SIG-M5 treated with dmso at 0.1 percent for 504 hours (cell line): ENCODE measurements at regions not wholly inside any gene's neighbourhood (a gene's known extent, or its start where the extent isn't known, plus 50 kb on each side); places are given as distances from the start of the nearest gene placed in this dataset.
"Not testable (repeated sequence)": the region's sequence is repeated elsewhere in the genome, so short reads cannot be mapped to it uniquely, and the experiment has no call there.

ENCODE experiments used
- DNase-seq: peaks from one replicate; lab custom pipeline; 2025; ENCODE audit not compliant: unreplicated experiment; lab: John Stamatoyannopoulos, UW

- not testable (repeated sequence) for DNase-seq
Observed at GRCh38 chrX:35221391-35221790, 278.8 kb downstream of the FAM47B start.

GRCh38 chrX:35244088-35244741 lies 301.6 kb downstream of the FAM47B start:
- no peak for DNase-seq

DNA sequence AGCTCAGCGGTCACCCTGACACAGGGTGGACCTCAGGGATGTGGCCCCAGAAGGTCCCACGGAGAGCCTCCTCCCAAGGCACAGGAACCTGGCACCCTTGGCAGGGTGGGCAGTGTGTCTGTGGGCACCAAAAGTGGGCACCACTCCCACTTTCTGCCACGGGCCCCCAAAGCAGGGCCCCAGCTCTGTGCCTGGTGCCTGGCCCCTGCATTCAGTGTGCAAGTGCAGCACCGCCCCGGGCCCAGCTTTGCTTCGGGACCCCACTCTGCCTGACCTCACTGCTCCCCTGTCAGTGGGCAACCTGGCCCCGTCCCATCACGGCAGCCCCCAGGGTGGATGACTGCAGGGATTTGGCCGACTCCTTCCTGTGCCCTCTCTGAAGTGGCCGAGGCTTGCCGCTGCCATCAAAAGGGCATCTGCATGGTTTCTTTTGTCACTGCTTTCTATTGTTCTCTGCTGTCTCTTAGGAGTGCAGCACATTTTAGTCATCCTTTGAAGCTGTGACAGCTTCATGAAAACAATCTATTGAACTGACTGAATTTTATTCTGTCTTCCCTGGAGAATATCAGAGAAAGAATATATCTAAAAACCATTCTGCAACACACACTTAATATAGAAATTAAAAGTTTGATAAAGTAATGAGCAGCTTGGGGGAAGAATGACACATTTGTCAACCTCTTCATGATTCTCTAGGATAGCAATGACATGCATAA lies 302.4 kb downstream of the FAM47B start:
- DNase-seq = no peak

GRCh38 chrX:35251226-35251625 lies 308.6 kb downstream of the FAM47B start:
- DNase-seq = no peak

GRCh38 chrX:35276115-35276514 lies 333.5 kb downstream of the FAM47B start:
- no peak for DNase-seq

- no peak for DNase-seq
Observed at GRCh38 chrX:35285289-35285962, 342.8 kb downstream of the FAM47B start.

DNA sequence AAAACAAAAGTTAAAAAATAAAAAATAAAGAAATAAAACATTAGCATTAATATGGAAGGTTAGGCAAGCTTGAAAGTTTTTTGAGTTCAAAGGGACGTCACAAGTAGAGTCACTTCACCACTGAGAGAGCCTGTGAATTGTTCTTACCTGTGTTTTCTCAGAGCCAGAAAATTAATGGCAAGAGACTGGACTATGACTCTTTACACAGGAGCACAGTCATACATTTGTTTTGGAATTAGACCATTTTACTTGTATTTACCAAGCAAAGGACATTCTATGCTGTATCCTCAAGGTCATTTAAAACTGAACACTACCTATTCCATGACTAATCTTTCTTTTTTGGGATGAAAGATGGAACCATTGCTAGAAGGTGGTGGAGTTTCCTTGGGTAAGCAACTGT lies 346.1 kb downstream of the FAM47B start:
- DNase-seq = no peak

DNA sequence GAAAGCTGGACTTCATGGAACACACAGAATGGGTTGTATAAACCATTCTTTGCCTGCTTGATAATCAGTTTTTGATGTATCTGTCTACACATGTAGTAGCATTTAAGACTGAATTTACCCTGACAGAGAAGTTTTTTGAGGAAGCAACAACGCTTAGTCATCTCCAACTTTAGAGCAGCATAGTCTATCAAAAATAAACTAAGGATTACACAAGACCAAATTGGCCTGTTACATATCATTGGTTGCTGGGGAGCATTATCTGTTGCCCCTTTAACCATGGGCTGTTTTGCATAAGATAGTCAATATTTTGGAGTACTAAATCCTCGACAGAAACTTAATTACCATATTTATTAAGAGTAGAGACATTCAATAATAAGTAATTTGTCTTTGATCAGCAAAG lies 347.4 kb downstream of the FAM47B start:
- DNase-seq = peak; percentile 13

DNA sequence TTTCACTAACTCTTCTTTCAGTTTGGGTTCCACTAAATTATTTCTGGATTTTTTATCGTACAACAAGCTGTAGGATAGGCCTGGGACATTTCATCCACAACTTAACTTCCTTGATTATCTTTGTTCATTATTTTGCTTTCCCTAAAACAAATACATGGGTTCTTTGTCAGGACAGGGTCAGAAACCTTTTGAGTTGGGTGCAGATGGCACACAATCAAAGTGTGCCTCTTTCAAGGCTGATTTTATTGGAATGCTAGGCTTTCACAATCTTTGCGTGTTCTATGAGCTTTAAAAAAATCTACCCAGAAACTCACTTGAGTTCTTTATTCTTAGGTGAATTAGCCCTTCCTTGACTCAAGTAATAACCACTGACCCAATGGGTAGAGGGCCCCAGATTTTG lies 348.4 kb downstream of the FAM47B start:
- no peak for DNase-seq

DNA sequence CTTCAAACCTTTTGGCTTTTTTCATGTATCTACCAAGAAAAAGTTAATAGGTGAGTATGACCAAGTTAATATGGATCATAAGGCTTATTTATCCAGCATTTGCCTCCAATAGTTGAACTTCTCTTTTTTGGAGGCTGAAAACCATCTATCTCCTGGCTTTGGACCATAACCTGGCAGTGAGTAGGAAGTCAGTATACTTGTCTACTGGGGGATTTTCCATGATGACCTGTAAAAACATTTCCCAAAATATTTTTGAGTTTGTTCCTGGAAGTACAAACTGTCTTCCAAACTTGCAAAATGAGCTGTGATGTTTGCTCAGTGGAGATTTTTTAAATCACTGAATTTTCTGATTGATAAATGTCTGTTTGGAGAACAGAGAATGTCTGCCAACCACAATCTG lies 349.9 kb downstream of the FAM47B start:
- no peak for DNase-seq

GRCh38 chrX:35305037-35305436 lies 362.4 kb downstream of the FAM47B start:
- DNase-seq = not testable (repeated sequence)

DNA sequence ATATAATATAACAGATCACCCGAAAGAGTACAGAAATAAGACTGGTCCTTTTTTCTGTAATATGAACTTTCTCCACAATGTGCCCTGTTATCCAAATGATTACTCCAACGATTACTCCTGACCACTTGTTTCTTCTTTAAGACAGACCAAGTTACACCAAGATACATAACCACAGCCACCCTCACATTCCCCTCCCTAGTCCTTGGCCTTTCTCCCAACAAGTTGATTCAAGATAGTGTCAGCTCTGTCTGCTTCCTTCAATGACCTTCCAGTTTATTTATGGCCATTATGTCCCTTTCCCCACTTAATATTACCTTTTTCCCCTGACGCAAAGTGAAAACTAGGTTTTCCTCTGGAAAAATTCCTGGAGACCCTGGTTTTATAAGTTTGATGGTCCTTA lies 397.2 kb downstream of the FAM47B start:
- no peak for DNase-seq

GRCh38 chrX:35340465-35340864 lies 397.9 kb downstream of the FAM47B start:
- DNase-seq = no peak

DNA sequence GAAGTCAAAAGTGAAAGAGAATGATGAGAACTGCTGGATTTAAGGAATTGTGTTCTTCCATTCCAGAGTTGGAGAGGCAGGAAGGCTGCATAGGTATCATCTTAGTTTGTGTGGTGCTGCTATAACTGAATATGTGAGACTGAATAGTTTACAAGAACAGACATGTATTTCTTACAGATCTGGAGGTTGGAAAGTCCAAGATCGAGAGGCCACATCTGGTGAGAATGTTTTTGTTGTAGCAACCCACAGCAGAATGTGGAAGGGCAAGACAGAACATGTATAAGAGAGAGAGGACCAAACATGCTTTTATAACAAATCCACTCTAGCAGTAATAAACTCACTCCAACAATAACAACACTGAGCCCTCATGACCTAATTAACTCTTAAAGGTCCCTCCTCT lies 408.6 kb downstream of the FAM47B start:
- DNase-seq = no peak

GRCh38 chrX:35351795-35352483 lies 409.3 kb downstream of the FAM47B start:
- DNase-seq = no peak

DNA sequence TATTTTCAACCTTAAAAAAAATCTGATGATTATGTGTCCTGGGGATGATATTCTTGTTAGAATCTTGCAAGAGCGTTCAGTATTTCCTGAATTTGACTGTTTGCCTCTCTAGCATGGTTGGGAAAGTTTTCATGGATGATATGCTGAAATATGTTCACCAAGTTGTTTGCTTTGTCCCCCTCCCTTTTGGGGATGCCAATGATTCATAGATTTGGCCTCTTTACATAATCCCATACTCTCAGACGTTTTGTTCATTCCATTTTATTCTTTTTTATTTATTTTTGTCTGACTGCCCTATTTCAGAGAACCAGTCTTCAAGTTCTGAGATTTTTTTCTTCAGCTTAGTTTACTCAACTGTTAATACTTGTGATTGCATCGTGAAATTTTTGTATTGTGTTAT lies 415.1 kb downstream of the FAM47B start:
- no peak for DNase-seq

- no peak for DNase-seq
Observed at GRCh38 chrX:35362866-35363265, 420.3 kb downstream of the FAM47B start.

DNA sequence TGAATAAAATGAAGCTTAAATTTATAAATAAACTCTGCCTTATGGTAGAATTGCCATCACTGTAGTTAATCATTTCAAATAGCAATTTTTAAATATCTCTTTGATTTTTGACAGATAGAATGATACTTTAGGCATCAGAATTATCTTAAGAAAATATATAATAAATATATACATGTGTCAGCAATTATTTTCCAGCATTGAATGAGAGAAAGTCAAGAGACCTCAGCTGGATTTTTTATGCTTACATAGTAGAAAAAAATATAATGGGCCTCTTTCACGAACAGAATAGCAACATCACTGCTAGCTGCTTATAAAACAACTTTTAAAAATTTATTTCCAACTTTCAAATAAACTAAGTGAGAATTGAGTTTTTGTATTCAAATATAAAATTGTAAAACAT lies 424.0 kb upstream of the MAGEB16 start:
- DNase-seq = no peak

DNA sequence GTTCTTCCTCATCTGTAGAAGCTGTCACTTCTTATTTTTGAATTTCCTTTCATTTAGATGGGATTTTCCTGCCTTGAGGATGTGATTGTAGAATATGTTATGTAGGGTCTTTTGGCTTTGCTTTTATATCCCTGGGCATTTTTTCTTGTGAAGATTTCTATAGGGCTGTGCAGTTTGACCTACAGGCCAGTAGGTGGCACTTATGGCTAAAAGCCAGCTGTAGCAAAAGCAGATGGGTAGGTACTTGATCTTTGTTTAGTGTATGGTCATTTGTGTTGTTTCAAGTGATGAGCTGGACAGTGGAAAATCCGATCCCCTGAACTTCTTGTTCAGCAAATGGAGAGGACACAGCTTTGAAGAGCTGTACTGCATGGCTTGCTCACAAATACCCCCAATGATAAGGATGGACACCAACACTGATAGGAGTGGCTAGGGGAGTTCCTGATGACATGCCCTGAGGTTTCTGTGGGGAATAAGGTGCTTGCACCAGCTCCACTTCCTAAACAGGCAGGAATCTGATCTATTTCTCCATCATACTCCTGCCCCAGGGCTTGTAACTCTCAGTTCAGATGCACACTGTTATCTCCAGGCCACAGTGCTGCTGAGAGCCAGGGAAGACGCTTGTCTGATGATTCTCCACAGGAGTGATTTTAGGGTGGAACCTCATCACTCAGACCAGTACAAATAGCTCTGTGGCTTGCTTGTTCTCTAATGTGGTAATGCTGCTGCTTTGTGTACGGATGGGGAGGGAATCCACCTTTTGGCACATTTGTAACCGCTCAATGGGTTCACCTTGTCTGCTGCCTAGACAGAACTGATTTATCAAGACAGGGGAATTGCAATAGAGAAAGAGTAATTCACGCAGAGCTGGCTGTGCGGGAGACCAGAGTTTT lies 417.1 kb upstream of the MAGEB16 start:
- peak; percentile 0 for DNase-seq

DNA sequence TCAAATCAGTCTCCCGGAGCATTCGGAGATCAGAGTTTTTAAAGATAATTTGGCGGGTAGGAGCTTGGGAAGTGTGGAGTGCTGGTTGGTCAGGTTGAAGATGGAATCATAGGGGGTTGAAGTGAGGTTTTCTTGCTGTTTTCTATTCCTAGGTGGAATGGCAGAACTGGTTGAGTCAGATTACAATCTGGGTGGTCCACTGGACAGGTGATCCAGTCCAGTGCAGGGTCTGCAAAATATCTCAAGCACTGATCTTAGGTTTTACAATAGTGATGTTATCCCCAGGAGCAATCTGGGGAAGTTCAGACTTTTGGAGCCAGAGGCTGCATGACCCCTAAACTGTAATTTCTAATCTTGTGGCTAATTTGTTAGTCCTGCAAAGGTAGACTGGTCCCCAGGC lies 416.4 kb upstream of the MAGEB16 start:
- DNase-seq = not testable (repeated sequence)

- no peak for DNase-seq
Observed at GRCh38 chrX:35382966-35383365, 415.2 kb upstream of the MAGEB16 start.
